Endothelial cell (in vitro differentiated cells): ENCODE measurements at regions not wholly inside any gene's neighbourhood (a gene's known extent, or its start where the extent isn't known, plus 50 kb on each side); places are given as distances from the start of the nearest gene placed in this dataset.

Source experiments
- DNase-seq: peaks from one replicate; pipeline ENCODE4 v3.0.0; 2021; ENCODE audit warnings: low spot score
- H3K27ac Mint-ChIP-seq: one replicate; pipeline ENCODE4 v1.8.0; 2021; ENCODE audit warnings: mixed read lengths, inconsistent platforms; ENCODE audit not compliant: unreplicated experiment
- H3K27me3 Mint-ChIP-seq: one replicate; pipeline ENCODE4 v1.8.0; 2021; ENCODE audit warnings: mild to moderate bottlenecking, moderate library complexity, mixed read lengths, inconsistent platforms; ENCODE audit not compliant: unreplicated experiment
- H3K36me3 Mint-ChIP-seq: one replicate; pipeline ENCODE4 v1.8.0; 2021; ENCODE audit warnings: mild to moderate bottlenecking, low read depth, mixed read lengths, inconsistent platforms; ENCODE audit not compliant: unreplicated experiment
- H3K4me1 Mint-ChIP-seq: one replicate; pipeline ENCODE4 v1.8.0; 2021; ENCODE audit warnings: mild to moderate bottlenecking, mixed read lengths, inconsistent platforms; ENCODE audit not compliant: unreplicated experiment
- H3K4me3 Mint-ChIP-seq: one replicate; pipeline ENCODE4 v1.8.0; 2021; ENCODE audit warnings: mild to moderate bottlenecking, mixed read lengths, inconsistent platforms; ENCODE audit not compliant: unreplicated experiment
- H3K9me3 Mint-ChIP-seq: one replicate; pipeline ENCODE4 v1.8.0; 2021; ENCODE audit warnings: mixed read lengths, inconsistent platforms; ENCODE audit not compliant: unreplicated experiment
- TF ChIP-seq, protein P1 (sequence below): fragments of 200-600 bp; sonication (generic); IDR thresholded peaks from one replicate; pipeline ENCODE4 v1.5.0; 2021; ENCODE audit warnings: antibody characterized with exemption; ENCODE audit not compliant: unreplicated experiment

DNA sequence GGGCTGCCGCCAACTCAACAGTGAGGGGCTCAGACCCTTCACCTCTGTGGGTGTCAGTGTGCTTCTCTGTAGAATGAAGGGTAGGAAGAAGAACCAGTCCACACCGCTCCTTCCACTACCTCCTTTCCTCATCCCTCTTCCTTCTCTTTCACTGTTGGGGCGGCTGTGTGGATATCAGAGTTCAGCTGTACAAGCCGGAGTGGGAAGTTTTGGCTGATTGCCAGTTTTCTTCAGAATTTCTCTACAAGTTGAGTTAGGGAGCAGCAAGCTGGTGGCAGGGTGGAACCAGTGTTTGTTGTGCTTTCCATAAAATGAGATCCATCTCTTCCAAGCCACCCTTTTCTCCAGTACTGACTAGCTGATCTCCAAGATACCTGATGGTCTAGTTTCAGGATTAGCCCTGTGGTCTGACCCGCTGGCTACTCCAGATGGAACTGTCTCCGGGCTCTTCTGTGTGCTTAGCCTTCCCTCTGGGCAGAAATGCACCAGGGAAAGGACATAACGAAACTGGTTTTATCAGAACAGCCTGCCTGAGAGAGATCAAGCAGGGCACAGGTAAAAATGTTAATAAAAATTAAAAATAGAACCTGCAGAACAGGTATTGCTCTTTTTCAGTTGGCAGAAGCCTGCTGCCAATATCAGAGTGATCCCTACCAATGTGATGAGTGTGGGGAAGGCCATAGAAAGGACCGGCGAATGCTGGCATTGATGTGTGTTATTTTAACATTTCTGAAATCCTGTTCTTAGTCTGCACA is 169.9 kb upstream of the TSC22D2 start:
- Mint-ChIP-seq H3K4me3 (no peak overlapping the region), H3K9me3 (no peaks in the 10 kb centered on the region), H3K27ac (no peak overlapping the region), H3K27me3 (no peaks in the 10 kb centered on the region), H3K4me1 (peaks cover 9% of the 10 kb centered on the region), H3K36me3 (no peaks in the 10 kb centered on the region)
- TF ChIP-seq, protein P1, sequence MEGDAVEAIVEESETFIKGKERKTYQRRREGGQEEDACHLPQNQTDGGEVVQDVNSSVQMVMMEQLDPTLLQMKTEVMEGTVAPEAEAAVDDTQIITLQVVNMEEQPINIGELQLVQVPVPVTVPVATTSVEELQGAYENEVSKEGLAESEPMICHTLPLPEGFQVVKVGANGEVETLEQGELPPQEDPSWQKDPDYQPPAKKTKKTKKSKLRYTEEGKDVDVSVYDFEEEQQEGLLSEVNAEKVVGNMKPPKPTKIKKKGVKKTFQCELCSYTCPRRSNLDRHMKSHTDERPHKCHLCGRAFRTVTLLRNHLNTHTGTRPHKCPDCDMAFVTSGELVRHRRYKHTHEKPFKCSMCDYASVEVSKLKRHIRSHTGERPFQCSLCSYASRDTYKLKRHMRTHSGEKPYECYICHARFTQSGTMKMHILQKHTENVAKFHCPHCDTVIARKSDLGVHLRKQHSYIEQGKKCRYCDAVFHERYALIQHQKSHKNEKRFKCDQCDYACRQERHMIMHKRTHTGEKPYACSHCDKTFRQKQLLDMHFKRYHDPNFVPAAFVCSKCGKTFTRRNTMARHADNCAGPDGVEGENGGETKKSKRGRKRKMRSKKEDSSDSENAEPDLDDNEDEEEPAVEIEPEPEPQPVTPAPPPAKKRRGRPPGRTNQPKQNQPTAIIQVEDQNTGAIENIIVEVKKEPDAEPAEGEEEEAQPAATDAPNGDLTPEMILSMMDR = no peak
- no peak for DNase-seq

DNA sequence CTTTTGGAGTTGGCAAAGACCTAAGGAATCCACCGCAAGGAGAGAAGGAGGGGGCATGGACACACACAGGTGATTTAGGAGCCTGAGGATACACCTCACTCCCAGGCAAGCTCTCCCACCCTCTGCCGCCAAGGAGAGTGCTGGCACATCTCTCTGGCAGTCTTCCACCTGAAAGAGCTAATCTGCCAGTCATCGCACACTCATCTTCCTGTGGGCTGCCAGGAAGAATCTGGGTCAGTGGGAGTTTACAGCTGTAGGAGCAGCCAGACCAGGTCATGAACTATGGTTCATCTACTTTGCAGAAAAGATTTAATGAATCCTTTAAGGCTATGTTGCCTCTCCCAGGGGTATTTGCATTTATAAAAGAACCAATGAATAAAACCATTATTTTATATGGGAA is 170.6 kb upstream of the TSC22D2 start:
- TF ChIP-seq, protein P1 = no peak
- H3K4me1 Mint-ChIP-seq = peaks cover 9% of the 10 kb centered on the region
- no peaks in the 10 kb centered on the region for H3K36me3 Mint-ChIP-seq
- DNase-seq = no peak
- no peak overlapping the region for H3K4me3 Mint-ChIP-seq
- H3K27me3 Mint-ChIP-seq = no peaks in the 10 kb centered on the region
- no peaks in the 10 kb centered on the region for H3K9me3 Mint-ChIP-seq
- H3K27ac Mint-ChIP-seq = no peak overlapping the region

DNA sequence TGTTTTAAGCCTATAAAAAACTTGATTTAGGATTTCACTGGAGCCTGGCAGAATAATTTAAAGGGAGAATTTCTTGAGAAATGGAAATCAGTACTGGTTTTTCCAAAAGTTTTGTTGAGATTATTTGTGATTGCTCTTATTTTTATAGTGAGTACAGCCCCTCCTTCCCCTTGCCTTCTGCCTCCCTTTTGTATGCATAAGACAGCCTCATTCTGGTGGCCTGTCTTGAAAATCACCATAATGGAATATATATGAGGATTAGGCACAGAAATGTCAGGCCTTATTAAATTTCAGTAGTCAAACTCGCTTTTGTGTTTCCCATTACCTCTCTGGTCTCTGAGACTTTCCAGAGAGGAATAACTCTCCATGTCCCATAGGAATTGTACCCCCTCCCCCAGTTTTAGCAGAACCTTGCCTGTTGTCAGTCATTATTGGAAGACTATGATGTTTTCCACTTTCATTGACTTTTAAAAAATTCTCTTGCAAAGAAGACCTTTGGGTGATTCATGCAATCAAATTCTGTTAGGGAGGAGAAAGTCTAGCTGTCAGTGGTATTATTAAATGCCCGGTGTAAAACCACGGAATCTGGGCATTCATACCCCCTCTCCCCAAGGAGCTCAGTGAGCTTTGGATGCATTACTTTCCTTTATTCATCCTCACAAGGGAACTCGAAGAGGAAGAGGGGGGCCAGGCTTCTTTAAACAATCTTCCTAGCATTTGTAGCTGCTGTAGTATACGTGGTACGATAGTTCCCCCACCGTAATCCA is 171.6 kb upstream of the TSC22D2 start:
- Mint-ChIP-seq H3K36me3 (no peaks in the 10 kb centered on the region), H3K4me1 (peaks cover 5% of the 10 kb centered on the region), H3K27me3 (no peaks in the 10 kb centered on the region), H3K4me3 (no peak overlapping the region), H3K27ac (no peak overlapping the region), H3K9me3 (no peaks in the 10 kb centered on the region)
- no peak for DNase-seq
- TF ChIP-seq, protein P1 = no peak

DNA sequence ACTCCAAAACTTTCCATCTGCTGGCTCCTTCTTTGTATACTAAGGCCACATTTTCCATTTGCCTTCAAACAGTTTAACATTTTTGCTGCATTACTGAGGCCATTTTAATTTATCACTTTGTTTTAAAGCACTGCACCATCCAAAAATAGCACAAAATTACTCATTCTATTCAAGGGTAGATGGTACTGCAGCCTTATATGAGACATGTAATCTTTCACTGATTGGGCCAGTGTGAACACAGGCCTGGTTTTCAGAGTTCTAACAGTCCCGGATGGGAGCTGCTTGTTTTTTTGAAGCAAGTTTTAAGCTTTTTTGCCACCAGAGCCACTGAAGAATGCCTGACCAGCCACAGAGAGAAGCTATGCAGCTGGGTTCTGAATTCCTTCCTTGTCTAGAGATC is 172.3 kb upstream of the TSC22D2 start:
- Mint-ChIP-seq H3K27ac (no peak overlapping the region), H3K36me3 (no peaks in the 10 kb centered on the region), H3K4me1 (peaks cover 5% of the 10 kb centered on the region), H3K9me3 (no peaks in the 10 kb centered on the region), H3K27me3 (no peaks in the 10 kb centered on the region), H3K4me3 (no peak overlapping the region)
- no peak for DNase-seq
- TF ChIP-seq, protein P1 = no peak

DNA sequence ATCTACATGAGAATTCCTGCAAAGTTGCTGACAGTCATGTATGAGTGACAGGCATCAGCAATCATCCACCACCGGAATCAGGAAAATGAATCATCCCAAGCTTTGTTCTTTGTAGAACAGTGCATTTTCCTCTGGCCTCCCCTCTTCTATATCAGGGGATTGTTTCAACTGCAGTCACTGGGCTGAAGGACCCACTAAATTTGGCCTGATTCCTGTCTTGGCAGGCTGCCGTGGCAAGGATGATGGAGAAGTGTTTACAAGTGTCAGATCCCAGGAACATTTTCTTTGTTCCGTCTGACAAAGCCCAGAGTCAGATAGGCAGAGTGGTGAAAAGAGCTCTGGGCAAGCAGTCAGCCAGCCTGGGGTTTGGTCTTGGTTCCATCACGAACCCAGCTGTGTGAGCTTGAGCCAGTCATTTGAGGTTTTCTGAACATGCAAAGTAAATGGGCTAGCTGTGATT is 175.1 kb upstream of the TSC22D2 start:
- Mint-ChIP-seq H3K4me3 (no peak overlapping the region), H3K36me3 (no peaks in the 10 kb centered on the region), H3K27me3 (no peaks in the 10 kb centered on the region), H3K9me3 (no peaks in the 10 kb centered on the region), H3K4me1 (peaks cover 6% of the 10 kb centered on the region), H3K27ac (no peak overlapping the region)
- DNase-seq = no peak
- TF ChIP-seq, protein P1 = no peak
